ENCODE measurements at regions not wholly inside any gene's neighbourhood (a gene's known extent, or its start where the extent isn't known, plus 50 kb on each side); places are given as distances from the start of the nearest gene placed in this dataset.

DNA sequence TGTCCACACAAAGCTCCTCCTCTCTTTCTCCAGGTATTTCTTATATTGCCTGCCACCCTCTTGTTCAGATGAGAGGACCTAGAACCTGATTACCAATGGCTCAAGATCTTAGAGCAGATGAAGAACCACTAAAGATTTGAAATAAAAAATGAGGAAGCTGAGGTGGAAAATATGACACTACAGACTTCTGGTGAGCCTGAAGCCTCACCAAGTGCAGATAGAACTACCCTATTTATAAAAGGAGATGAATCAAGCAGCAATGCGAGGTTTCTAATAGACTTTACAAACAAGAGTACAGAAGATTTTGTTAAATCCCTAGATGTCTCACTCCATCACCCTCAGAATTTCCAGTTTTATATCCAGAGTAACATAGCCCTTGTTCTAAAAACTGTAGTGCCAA, 345.8 kb downstream of the TBC1D4 start:
- TF ChIP-seq, protein P1, sequence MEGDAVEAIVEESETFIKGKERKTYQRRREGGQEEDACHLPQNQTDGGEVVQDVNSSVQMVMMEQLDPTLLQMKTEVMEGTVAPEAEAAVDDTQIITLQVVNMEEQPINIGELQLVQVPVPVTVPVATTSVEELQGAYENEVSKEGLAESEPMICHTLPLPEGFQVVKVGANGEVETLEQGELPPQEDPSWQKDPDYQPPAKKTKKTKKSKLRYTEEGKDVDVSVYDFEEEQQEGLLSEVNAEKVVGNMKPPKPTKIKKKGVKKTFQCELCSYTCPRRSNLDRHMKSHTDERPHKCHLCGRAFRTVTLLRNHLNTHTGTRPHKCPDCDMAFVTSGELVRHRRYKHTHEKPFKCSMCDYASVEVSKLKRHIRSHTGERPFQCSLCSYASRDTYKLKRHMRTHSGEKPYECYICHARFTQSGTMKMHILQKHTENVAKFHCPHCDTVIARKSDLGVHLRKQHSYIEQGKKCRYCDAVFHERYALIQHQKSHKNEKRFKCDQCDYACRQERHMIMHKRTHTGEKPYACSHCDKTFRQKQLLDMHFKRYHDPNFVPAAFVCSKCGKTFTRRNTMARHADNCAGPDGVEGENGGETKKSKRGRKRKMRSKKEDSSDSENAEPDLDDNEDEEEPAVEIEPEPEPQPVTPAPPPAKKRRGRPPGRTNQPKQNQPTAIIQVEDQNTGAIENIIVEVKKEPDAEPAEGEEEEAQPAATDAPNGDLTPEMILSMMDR (IDR thresholded peaks at IDR 0.05 in 8 of 11, conservative IDR thresholded peaks at IDR 0.05 in 3 of 11), result no peak
- no peak for TF ChIP-seq POLR2A (IDR thresholded peaks at IDR 0.05)

Measured in spleen (tissue), 7 donors.